HG03025 (cell line): ENCODE measurements at regions not wholly inside any gene's neighbourhood (a gene's known extent, or its start where the extent isn't known, plus 50 kb on each side); places are given as distances from the start of the nearest gene placed in this dataset.
"Not testable (repeated sequence)": the region's sequence is repeated elsewhere in the genome, so short reads cannot be mapped to it uniquely, and the experiment has no call there.

Experiments
- ATAC-seq: cut with Tn5 transposase; IDR thresholded peaks from one replicate; pipeline ENCODE4 v1.9.1; 2021; ENCODE audit warnings: mild to moderate bottlenecking, moderate library complexity; ENCODE audit not compliant: unreplicated experiment, low FRiP score

GRCh38 chr2:67883316-67884087 is 179.3 kb downstream of the C1D start:
- ATAC-seq: no peak

- ATAC-seq: no peak
Measured at GRCh38 chr2:67888351-67889005, 174.3 kb downstream of the C1D start.

- no peak for ATAC-seq
Measured at GRCh38 chr2:67889056-67889455, 173.7 kb downstream of the C1D start.

GRCh38 chr2:67891642-67892041 is 171.2 kb downstream of the C1D start:
- ATAC-seq: no peak

- no peak for ATAC-seq
Measured at GRCh38 chr2:67892339-67892846, 170.4 kb downstream of the C1D start.

GRCh38 chr2:67895227-67895941 is 167.4 kb downstream of the C1D start:
- ATAC-seq: no peak

- ATAC-seq: no peak
Measured at GRCh38 chr2:67896076-67896475, 166.7 kb downstream of the C1D start.

- ATAC-seq: no peak
Measured at GRCh38 chr2:67896476-67896875, 166.3 kb downstream of the C1D start.

GRCh38 chr2:67898595-67898994 is 164.2 kb downstream of the C1D start:
- ATAC-seq: no peak

- ATAC-seq: no peak
Measured at GRCh38 chr2:67899187-67899586, 163.6 kb downstream of the C1D start.

GRCh38 chr2:67900826-67901225 is 162.0 kb downstream of the C1D start:
- ATAC-seq: no peak

GRCh38 chr2:67904566-67904965 is 158.2 kb downstream of the C1D start:
- ATAC-seq: no peak

GRCh38 chr2:67904966-67905365 is 157.8 kb downstream of the C1D start:
- no peak for ATAC-seq

- not testable (repeated sequence) for ATAC-seq
Measured at GRCh38 chr2:67906547-67906946, 156.3 kb downstream of the C1D start.

GRCh38 chr2:67917332-67918054 is 145.3 kb downstream of the C1D start:
- ATAC-seq: no peak

GRCh38 chr2:67918471-67918870 is 144.3 kb downstream of the C1D start:
- ATAC-seq: no peak

GRCh38 chr2:67919490-67919889 is 143.3 kb downstream of the C1D start:
- no peak for ATAC-seq

GRCh38 chr2:67922080-67922785 is 140.6 kb downstream of the C1D start:
- no peak for ATAC-seq

GRCh38 chr2:67923696-67924095 is 139.1 kb downstream of the C1D start:
- ATAC-seq: no peak

- ATAC-seq: no peak
Measured at GRCh38 chr2:67927501-67927900, 135.3 kb downstream of the C1D start.
